ENCODE measurements at regions not wholly inside any gene's neighbourhood (a gene's known extent, or its start where the extent isn't known, plus 50 kb on each side); places are given as distances from the start of the nearest gene placed in this dataset.

GRCh38 chr12:11595080-11595479, 54.4 kb upstream of the ETV6 start:
- TF ChIP-seq CTCF (conservative IDR thresholded peaks at IDR 0.05) (no peak), ZFX (IDR thresholded peaks at IDR 0.05) (no peak)

All from C4-2B (cell line).